HAP-1 (cell line): ENCODE measurements at regions not wholly inside any gene's neighbourhood (a gene's known extent, or its start where the extent isn't known, plus 50 kb on each side); places are given as distances from the start of the nearest gene placed in this dataset.

Experiments
- DNase-seq, 2 experiments: peaks; one replicate each; pipeline ENCODE4 v3.0.0-alpha.2; 2016 to 2020; ENCODE audit warnings: low spot score in 2 of 2
- H3K27me3 ChIP-seq: fragments of 250-450 bp; sonication (Bioruptor Pico); 2 replicates; pipeline ENCODE4 v1.5.1; 2020; ENCODE audit warnings: low read depth, mild to moderate bottlenecking, moderate library complexity
- H3K36me3 ChIP-seq: fragments of 250-450 bp; sonication (Bioruptor Pico); replicated peaks from 2 replicates; pipeline ENCODE4 v1.5.1; 2020; ENCODE audit warnings: mild to moderate bottlenecking
- H3K4me1 ChIP-seq: fragments of 250-450 bp; sonication (Bioruptor Pico); 2 replicates; pipeline ENCODE4 v1.5.1; 2020; ENCODE audit warnings: mild to moderate bottlenecking
- H3K4me3 ChIP-seq: fragments of 250-450 bp; sonication (Bioruptor Pico); 2 replicates; pipeline ENCODE4 v1.5.1; 2020; ENCODE audit warnings: mild to moderate bottlenecking, moderate library complexity
- H3K9me3 ChIP-seq: fragments of 250-450 bp; sonication (Bioruptor Pico); 2 replicates; pipeline ENCODE4 v1.5.1; 2020; ENCODE audit warnings: mild to moderate bottlenecking, moderate library complexity
- in situ Hi-C: fragments of 300-500 bp; cut with MboI; formaldehyde crosslinking; loops from 3 replicates; pipeline ENCODE4 v1.14.3; 2020; ENCODE audit warnings: low sequenced_read_pairs, inconsistent platforms, mixed read lengths

DNA sequence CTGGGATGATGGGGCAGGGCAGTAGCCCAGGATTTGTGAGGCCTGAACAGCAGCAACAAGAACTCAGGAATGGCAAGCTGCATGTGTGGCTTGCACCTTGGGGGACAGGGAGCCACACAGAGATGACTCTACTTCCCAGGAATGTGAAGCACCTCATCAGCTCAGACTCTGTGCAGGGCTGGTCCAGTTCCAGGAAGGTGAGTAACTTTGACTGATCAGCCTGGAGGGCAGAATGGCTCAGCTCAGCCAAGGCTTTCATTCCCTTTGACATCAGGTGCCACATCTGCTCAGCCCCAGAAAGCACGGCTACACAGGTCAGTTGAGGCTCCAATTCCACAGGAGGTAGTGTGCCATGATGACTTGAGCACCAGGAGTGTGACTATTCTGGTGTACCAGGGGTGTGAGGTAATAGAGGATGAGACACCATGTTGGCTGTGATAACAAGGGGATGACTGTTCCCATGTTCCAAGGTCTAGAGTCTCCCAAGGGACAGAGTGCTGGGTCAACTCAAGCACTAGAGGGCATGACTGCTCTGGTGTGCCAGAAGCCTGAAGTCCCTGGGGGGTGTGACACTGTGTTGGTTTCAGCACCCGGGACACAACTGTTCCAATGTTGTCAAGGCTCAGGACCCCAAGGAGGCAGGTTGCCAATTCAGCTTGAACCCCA lies 625.8 kb upstream of the ADGRL2 start:
- H3K4me3 ChIP-seq = no peak overlapping the region
- H3K27me3 ChIP-seq = no peaks in the 10 kb centered on the region
- in situ Hi-C loops = no loop called here
- H3K36me3 ChIP-seq = no peaks in the 10 kb centered on the region
- H3K4me1 ChIP-seq = no peaks in the 10 kb centered on the region
- H3K9me3 ChIP-seq = no peaks in the 10 kb centered on the region
- no peak for DNase-seq

DNA sequence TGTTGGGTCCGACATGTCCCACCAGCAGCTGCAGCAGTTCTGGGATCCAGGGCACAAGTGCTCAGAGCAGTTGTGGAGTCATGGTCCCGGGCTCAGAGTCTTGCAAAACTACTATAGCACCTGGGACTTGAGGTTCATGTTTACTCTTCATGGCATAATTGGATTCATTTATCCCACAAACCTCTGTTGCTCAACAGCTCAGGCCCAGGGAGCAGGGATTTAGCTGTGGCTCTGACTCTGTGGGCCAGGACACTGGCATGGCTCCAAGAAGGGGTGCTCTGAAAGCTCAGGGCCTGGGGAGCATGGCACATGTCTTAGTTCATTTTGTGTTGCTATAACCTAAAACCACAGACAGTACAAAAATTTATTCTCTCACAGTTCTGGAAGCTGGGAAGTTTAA lies 626.7 kb upstream of the ADGRL2 start:
- H3K4me3 ChIP-seq = no peak overlapping the region
- in situ Hi-C loops = no loop called here
- no peaks in the 10 kb centered on the region for H3K27me3 ChIP-seq
- no peaks in the 10 kb centered on the region for H3K36me3 ChIP-seq
- H3K4me1 ChIP-seq = no peaks in the 10 kb centered on the region
- H3K9me3 ChIP-seq = no peaks in the 10 kb centered on the region
- no peak for DNase-seq

DNA sequence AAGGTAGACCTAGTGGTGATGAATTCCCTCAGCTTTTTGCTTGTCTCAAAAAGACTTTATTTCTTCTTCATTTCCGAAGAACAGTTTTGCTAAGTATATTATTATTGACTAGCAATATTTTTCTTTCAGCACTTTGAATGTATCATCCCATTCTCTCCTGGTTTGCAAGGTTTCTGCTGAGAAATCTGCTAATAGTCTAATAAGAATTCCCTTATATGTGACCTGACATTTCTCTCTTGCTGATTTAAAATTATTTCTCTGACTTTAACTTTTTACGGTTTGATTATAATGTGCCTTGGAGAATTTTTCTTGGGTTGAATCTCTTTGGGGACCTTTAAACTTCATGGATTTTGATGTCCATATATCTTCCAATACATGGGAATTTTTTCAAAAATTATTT lies 628.3 kb upstream of the ADGRL2 start:
- no peaks in the 10 kb centered on the region for H3K9me3 ChIP-seq
- no peak for DNase-seq
- H3K36me3 ChIP-seq = no peaks in the 10 kb centered on the region
- in situ Hi-C loops = no loop called here
- no peaks in the 10 kb centered on the region for H3K27me3 ChIP-seq
- no peak overlapping the region for H3K4me3 ChIP-seq
- H3K4me1 ChIP-seq = no peaks in the 10 kb centered on the region

DNA sequence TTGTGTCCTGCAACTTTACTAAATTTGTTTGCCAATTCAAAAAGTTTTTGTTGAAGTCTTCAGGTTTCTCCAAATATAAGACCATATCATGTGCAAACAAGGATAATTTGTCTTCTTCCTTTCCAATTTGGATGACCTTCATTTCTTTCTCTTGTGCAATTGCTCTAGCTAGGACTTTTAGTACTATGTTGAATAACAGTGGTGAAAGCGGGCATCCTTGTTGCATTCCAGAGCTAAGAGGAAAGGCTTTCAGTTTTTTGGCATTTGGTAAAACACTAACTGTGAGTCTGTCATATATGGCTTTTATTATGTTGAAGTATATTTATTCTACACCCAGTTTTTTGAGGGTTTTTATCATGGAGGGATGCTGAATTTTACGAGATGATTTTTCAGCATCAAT lies 630.0 kb upstream of the ADGRL2 start:
- no peak overlapping the region for H3K4me3 ChIP-seq
- in situ Hi-C loops = no loop called here
- H3K9me3 ChIP-seq = no peaks in the 10 kb centered on the region
- H3K27me3 ChIP-seq = no peaks in the 10 kb centered on the region
- H3K36me3 ChIP-seq = no peaks in the 10 kb centered on the region
- DNase-seq = no peak
- 0 out of 2 replicates have a peak, but pooled peaks cover under 1% of the 10 kb centered on the region for H3K4me1 ChIP-seq

DNA sequence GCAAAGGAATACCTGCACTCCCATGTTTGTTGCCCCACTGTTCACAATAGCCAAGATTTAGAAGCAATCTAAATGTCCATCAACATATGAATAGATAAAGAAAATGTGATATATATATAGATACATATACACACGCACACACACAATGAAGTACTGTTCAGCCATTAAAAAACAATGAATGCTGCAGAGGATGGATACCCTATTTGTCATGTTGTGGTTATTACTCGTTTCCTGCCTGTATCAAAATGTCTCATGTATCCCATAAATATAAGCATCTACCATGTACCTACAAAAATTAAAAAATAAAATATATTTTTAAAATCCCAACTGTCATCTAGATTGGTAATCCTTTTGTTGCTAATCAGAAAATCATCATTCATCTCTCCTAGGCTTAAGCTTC lies 634.8 kb upstream of the ADGRL2 start:
- H3K4me1 ChIP-seq = 0 out of 2 replicates have a peak, but pooled peaks cover 2% of the 10 kb centered on the region
- no peaks in the 10 kb centered on the region for H3K9me3 ChIP-seq
- H3K36me3 ChIP-seq = no peaks in the 10 kb centered on the region
- H3K27me3 ChIP-seq = no peaks in the 10 kb centered on the region
- DNase-seq = no peak
- no peak overlapping the region for H3K4me3 ChIP-seq
- in situ Hi-C loops = no loop called here

DNA sequence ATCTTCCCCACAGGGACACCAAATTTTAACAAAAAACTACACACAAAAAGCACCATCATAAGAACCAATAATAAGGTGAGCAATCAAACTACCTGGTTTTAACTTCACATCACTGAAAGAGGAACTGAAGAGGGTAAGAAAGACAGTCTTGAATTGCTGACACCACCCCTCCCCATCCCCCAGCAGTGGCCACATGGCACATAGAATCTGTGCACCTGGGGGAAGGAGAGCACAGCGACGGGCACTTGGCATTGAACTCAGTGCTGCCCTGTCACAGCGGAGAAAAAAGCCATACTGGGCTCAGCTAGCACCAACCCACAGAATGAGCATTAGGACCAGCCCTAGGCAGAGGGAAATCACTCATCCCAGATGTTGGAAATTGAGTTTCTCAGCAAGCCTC lies 640.0 kb upstream of the ADGRL2 start:
- H3K36me3 ChIP-seq = no peaks in the 10 kb centered on the region
- no peaks in the 10 kb centered on the region for H3K9me3 ChIP-seq
- H3K4me1 ChIP-seq = 0 out of 2 replicates have a peak, but pooled peaks cover 2% of the 10 kb centered on the region
- H3K4me3 ChIP-seq = no peak overlapping the region
- in situ Hi-C loops = no loop called here
- no peak for DNase-seq
- H3K27me3 ChIP-seq = no peaks in the 10 kb centered on the region

DNA sequence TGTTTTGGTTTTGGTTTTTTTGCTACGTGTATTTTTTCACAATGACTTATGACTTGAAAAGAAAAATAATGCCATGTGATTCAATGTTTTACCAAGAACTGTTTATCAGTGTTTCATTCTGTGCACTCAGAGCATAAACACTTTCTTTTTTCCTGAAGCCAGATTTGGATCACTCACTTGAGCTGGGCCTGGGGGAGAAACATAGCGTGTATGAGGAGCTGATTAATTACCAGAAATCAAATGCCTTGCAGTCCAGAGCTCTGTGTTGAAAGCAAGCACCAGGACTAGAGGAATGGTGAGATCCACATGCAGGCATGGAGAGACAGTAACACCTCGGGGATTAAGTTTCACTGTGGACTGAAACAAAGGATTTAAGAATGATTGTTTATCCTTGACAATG lies 642.1 kb upstream of the ADGRL2 start:
- no peaks in the 10 kb centered on the region for H3K9me3 ChIP-seq
- no peak for DNase-seq
- H3K36me3 ChIP-seq = no peaks in the 10 kb centered on the region
- no peak overlapping the region for H3K4me3 ChIP-seq
- H3K27me3 ChIP-seq = no peaks in the 10 kb centered on the region
- no peaks in the 10 kb centered on the region for H3K4me1 ChIP-seq
- in situ Hi-C loops = no loop called here

DNA sequence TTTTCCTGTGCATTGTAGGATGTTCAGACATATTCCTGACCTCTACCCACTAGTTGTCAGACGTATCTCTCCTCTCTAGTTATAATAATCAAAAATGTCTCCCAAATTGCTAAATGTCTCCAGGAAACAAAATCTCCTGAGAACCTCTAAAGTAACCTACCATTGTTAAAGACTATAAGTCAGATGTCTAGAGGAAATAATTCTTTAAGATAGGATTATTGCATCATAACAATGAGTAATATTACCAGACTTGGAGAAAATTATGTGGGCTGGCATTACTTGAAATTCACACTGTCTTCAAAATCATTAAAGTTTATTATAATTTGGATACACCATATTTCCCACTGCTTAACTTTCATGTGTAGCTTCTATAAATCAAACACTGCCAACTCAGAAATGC lies 643.0 kb upstream of the ADGRL2 start:
- Histone ChIP-seq H3K9me3 (no peaks in the 10 kb centered on the region), H3K4me3 (no peak overlapping the region), H3K4me1 (no peaks in the 10 kb centered on the region), H3K36me3 (no peaks in the 10 kb centered on the region), H3K27me3 (no peaks in the 10 kb centered on the region)
- in situ Hi-C loops = no loop called here
- no peak for DNase-seq

DNA sequence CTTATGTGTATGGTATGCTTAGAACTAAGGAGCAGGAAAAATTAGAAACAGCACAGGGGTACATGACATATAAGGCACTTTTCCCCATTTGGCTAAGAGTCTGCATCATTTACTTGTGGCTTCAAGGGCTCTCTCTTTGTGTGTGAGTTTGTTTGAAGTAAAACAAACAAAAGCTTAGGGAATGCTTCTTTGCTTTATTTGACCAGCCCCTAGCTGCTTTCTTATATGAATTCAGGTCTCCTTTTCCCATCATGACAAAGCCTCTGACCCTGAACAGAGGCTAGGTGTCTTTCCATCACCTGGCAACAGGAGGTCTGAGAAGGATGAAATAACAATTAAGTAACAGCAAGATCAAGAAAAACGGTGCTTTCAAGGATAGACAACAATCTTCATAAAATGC lies 643.8 kb upstream of the ADGRL2 start:
- Histone ChIP-seq H3K4me3 (no peak overlapping the region), H3K36me3 (no peaks in the 10 kb centered on the region), H3K4me1 (no peaks in the 10 kb centered on the region), H3K27me3 (no peaks in the 10 kb centered on the region), H3K9me3 (no peaks in the 10 kb centered on the region)
- in situ Hi-C loops = no loop called here
- no peak for DNase-seq

DNA sequence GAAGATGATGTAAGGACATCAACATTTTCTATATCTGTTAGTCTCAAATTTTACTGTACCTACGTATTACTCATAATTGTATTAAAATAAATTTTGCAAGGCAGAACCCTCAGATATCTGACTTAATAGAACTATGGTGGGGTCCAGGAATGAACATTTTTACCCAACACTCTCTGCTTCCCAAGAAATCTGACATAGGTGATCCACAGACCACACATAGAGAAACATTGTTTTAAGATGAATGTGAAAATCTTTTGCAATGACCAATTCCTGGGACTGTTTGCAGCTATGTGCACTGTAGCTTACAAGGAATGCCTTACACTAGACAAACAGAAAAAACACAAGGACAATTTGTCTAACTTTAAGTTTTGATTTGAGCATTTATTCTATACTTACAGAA lies 645.6 kb upstream of the ADGRL2 start:
- Histone ChIP-seq H3K27me3 (no peaks in the 10 kb centered on the region), H3K4me1 (no peaks in the 10 kb centered on the region), H3K9me3 (no peaks in the 10 kb centered on the region), H3K36me3 (no peaks in the 10 kb centered on the region), H3K4me3 (no peak overlapping the region)
- DNase-seq = no peak
- in situ Hi-C loops = no loop called here

DNA sequence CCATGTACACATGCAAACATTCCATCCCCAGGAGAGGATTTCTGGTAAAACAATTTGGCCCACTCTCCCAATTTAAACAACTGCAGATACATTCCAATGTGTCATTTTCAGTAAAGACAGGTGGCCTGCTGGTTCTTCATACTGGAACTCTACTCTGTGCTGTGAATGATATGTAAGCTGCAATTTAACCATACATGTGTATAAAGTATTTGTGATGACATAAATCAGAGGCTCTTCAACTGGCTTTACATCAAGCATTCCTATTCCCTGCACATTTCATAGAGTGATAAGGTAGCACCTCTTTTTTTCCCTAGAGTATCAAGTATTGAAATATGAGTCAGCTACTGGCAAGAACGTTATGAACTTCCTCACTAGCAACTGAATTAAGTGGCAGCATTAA lies 649.5 kb upstream of the ADGRL2 start:
- DNase-seq = no peak
- Histone ChIP-seq H3K36me3 (no peaks in the 10 kb centered on the region), H3K4me1 (no peaks in the 10 kb centered on the region), H3K4me3 (no peak overlapping the region), H3K9me3 (no peaks in the 10 kb centered on the region), H3K27me3 (no peaks in the 10 kb centered on the region)
- in situ Hi-C loops = no loop called here

DNA sequence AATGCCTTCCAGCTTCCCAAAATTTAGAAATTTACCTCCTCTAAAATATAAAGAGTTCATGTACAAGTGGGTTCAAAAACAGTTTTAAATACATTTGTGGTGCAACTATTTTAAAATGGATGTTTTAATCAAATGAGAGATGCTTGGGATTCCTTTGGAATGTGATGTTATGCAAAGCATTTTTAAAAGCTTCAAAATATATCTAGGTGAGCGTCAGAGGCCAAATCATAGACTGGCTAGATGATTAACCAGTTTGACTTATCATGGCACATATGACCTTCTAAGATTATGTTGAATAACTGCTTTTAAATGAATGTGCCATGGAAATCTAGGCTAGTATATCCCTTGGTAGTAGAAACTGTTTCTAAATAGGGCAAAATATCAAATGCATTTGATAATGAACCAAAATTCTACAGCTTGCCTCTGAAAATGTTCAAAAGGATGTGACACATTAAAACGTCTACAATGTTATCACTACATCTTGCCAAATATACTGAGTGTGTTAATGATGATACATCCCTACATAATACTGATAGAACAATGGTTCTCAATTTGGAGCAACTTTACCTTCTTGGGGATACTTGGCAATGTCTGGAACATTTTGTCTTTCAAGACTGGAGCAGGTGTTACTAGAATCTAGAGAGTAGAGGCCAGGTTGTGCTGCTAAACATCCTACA lies 650.9 kb upstream of the ADGRL2 start:
- no peaks in the 10 kb centered on the region for H3K9me3 ChIP-seq
- peaks cover under 1% of the 10 kb centered on the region for H3K4me1 ChIP-seq
- no peak for DNase-seq
- no peaks in the 10 kb centered on the region for H3K27me3 ChIP-seq
- in situ Hi-C loops = no loop called here
- no peaks in the 10 kb centered on the region for H3K36me3 ChIP-seq
- no peak overlapping the region for H3K4me3 ChIP-seq

DNA sequence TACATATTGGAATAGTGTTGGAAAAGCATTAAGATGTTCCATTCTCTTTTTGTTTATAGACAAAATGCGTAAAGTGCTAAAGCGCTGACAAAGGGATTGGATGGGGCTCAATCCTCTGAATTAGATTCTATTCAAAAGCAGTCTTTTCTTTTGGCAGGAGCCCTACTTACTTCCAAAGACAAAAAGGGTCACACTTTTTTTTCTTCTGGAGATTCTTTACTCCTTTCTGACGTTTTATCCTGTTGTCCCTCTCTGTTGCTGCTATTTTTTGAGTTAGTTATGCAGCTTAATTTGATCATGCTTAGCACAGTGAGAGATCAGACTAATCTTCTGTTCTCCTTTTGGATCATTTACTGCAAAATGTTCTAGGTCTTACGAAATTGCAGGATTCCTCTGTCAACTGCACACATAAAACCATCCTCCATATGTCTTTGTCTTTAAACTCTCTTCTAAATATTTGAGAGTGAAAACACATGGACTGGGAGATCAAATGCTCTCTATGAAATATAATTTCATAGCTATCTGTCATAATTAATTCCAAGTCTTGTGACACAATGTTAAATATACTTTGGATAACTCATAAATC lies 656.4 kb upstream of the ADGRL2 start:
- Histone ChIP-seq H3K4me3 (no peak overlapping the region), H3K36me3 (no peaks in the 10 kb centered on the region), H3K27me3 (no peaks in the 10 kb centered on the region), H3K9me3 (no peaks in the 10 kb centered on the region), H3K4me1 (peaks cover 9% of the 10 kb centered on the region)
- DNase-seq = peak; percentile 10 to 78
- in situ Hi-C loops = no loop called here

DNA sequence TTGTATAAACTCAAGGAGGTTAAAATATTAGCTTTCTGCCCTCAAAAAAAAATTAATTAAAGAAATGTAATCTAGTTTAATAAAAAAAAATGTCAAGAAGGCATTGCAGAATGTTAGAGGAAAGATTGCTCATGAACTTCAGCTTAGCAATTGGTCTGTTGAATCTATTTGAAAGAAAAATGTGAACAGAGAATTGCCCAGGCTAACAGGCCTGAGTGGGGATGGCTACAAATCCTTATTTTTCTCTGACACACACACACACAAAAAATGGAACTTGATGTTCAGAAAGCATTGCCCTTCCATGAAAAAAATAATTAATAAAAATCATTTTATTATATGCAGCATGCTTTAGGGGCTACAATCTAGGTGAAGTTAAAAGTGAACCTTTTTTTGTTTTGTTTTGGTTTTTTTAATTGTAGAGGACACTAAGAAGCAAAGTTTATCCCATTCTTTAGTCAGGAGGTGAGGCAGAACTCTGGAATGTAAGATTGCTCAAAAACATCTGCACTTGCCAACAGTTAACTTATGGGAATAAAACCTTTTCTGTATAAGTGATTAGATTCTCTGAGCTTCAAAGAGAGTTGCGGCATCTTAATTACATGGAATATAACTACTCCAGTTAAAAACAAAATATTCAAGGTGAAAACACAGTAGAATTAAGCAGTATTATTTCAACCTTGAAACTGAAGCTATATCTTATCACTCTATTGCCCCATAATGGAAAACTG lies 658.5 kb upstream of the ADGRL2 start:
- Histone ChIP-seq H3K4me3 (no peak overlapping the region), H3K4me1 (peaks cover 9% of the 10 kb centered on the region), H3K36me3 (no peaks in the 10 kb centered on the region), H3K27me3 (no peaks in the 10 kb centered on the region), H3K9me3 (no peaks in the 10 kb centered on the region)
- in situ Hi-C loops = no loop called here
- DNase-seq = no peak
